EH (cell line): ENCODE measurements at regions not wholly inside any gene's neighbourhood (a gene's known extent, or its start where the extent isn't known, plus 50 kb on each side); places are given as distances from the start of the nearest gene placed in this dataset.

Experiments
- DNase-seq: peaks from one replicate; pipeline ENCODE4 v3.0.0-alpha.2; 2015; ENCODE audit warnings: low read depth

DNA sequence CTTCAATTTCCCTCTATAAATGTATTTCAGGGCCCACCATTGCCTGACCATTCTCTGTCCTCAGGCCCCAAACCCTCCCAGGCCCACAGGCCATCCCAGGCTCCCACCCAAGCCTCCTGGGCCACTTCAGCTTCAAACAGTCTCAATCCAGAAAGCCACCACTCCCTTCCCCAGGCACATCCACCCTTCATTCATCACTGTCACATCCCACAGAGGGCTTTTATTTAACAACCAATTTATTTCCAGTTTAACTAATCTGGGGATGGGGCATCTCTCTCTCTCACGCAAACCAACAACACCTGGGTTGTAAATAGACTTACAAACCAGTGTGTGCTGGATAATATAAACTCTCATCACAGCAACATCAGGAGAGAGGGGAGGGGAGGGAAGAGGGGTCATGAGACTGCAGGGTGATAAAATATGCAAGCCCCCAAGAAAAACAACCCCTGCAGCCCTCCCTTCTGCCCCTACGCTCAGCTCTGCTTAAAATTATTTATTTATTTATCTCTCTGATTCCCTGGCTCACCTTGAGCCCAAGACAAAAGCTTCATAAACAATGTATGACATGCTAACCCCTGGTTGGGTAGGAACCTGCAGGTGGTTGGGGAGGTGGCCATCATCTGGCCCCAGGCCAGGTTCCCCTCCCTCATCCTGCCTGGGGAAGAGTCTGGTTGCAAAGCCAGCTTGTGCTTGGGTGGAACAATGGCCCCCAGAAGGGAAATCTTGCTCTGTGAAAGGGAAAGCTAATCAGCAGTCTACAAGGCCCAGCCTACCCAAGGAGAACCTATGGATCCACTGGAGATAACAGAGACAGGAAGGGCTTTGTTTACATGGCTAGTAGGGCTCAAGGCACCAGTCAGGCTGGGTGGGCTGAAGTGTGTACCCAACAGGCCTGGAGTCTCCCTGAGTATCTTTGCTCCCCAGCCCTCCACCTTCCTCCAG lies 359.2 kb downstream of the BUD13 start:
- no peak for DNase-seq

DNA sequence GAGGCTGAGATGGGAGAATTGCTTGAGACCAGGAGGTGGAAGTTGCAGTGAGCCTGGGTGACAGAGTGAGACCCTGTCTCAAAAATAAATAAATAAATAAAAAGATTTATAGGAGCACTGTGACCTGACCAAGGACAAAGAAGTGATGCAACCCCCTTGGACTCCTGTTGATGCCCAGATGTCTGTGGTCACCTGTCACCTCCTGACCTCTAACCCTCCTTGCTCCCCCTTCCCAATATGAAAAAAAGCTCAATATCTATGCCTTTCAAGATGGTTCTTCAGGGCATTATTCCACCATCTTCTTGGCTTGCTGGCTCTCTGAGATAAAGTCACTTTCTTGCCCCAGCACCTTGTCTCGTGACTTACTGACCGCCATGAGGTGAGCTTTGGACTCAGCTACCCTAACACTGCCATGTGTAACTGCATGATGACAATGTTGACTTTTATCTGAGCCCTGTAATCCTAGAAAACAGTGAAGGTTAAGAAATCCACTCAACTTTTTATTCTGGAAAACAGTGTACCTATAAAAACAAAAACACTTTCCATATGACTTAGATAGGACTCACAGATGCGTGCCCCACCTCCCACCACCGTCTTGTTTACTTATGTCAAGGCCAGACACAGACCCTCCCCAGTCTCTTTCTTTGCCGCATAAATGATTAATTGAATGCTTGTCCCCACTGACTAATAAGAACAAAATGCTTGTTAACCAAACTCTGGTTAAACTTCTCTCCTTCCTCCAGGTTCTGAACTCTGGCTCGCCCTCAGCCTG lies 360.5 kb downstream of the BUD13 start:
- no peak for DNase-seq

DNA sequence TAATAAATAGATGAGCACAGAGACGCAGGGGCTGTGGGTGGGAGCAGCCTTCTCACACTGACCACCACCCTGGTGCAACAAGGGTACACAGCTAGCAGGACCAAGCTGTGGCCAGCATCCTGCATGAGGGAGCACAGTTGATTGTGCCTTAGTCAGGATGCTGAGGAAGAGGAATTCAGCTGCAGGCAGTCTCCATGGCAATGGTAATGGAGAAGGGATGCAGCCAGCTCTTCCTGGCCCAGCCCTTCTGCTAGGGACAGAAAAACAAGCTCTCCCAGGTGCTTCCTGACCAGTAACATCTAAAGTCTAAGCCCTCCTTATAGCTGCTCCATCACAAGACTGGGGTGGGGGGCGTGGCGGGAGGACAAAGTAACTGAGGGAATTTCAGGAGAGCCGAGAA lies 363.5 kb downstream of the BUD13 start:
- DNase-seq = no peak

DNA sequence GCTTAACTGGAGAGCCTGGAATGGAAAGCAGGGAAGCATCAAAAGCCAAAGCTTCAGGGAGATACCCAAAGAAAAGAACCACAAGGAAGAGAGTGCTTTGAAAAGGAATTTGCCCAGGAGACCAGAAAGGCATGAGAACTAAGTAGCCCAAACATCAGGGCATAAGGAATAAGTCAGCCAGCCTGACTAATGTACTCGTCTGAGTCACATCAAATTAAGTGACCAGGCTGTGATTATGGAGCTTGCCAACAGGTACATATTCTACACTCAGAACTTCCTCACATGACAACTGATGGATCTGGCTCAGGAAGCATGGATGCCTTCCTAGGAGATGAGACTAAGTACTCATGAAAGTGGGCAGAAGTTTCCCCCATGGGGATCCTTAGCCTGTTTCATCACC lies 366.7 kb downstream of the BUD13 start:
- no peak for DNase-seq

DNA sequence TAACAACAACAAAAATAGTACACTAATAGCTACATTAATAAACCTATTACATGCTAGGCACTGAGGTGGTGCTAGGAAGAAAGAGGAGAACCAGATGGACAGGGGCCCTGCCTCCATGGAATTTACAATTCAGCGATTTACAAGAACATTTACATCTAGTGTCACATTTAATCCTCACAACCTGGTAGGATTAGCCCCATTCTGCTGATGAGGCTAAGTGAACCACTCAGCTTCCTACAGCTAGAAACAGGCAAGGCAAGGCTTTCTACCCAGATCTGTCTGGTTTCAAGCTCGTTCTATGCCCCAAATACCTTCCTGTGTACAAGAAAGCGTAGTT lies 368.4 kb downstream of the BUD13 start:
- DNase-seq = no peak

DNA sequence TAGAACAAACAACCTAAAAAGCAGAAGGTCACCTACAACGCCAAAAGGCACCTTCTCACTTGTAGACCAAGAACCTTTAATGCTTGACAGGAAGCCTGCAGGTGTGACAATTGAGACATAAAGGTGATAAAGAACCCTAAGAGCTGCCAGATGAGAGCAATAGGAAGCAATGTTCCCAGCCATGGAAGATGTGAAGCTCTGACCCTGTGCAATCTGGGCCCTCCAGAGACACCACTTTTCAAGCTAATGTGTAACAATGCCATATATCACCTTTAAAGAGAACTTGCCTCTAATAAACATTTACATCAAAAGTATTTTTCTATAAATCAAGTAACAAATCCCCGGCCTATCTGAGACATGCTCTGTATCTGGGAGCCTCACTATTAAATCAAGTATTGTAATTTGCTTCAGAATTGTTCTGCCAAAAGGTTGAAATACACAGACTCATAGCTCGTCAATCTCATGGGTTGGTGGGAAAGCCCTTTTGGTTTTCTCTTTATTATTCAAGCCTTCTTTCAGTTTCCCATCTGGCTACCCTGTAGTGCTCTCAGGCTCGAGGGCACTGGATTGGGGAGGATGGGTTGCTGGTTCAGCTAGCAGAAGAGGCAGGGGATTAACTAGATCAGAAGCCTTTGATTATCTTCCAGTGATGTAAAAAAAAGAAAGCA lies 368.9 kb downstream of the BUD13 start:
- DNase-seq = no peak

DNA sequence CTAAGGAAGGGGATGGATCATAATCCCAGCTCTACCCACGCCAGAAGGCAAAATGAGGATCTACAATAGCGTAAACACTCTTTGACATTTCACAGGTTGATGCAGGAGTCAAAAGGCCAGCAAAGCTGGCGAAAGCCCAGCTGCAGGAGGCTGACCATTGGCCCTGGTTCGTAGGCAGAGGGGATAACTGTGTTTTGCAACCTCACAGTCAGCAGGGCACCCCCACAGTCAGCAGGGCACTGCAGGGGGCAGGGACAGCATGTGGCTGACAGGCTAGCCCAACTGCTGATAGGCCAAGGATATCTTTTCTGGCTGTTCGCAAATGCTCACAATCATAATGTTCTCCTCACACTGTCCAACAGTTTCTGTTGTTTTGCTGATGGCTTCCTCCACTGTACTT lies 372.7 kb downstream of the BUD13 start:
- DNase-seq = no peak

DNA sequence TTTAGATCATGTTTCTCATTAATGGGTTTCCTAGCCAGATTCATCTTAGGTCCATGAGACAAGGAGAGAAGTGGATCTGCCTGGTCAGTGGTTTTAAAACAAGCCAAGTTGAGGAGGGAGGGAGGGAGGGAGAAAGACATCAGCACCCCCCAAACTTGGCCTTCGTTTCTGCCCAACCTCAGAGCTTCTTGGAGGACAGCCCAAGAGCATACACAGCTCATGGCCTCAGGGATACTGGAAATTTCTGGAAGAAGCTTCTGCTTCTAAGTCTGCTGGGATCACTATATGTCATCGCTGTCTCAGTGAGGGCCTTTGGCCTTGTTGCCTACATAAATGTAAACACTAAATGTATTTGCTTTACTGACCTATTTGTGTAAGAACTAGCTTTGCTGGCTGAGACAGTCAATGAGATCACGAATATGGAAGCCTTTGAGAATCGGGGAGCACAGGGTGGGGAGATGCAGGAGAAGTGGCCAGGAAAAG lies 375.1 kb downstream of the BUD13 start:
- DNase-seq = no peak

DNA sequence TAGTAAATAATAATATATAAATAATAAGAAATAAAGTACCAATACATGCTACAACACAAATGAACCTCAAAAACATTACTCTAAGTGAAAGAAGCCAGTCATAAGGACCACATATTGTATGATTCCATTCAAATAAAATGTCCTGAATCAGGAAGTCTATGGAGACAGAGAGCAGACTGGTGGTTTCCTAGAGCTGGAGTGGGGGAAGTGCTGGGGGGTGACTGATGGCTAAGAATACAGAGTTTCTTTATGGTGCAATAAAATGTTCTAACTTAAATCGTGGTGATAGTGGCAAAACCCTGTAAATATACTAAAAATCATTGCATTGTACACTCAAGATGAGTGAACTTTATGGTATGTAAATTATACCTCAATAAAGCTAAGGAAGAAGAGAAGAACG lies 376.5 kb downstream of the BUD13 start:
- no peak for DNase-seq

DNA sequence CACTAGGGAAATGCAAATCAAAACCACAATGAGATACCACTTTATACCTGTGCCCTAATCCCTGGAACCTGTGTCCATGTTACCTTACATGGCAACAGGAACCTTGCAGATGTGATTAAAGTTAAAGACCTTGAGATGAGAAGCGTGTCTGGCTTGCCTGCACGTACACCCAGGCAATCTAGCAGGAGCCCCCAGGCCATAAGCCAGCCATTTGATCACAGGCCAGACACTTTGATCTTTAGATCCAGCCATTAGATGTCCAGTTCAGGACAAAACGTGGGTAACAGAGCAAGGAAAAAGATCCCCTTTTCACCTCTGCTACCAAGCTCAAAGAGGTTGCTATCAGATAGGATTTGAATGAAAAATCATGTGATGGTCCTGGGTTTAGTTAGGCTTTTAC lies 378.8 kb downstream of the BUD13 start:
- no peak for DNase-seq

DNA sequence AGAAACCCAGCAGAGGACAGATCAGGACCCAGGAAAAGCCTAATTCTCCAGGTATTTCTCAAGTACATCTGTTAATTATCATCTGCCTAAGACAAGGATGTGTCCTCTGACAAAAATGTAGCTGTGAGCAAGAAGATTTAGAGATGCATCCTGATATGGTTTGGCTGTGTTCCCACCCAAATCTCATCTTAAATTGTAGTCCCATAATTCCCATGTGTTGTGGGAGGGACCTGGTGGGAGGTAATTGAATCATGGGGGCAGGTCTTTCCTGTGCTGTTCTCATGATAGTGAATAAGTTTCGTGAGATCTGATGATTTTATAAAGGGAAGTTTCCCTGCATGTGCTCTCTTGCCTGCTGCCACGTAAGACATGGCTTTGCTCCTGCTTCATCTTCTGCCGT lies 381.8 kb downstream of the BUD13 start:
- DNase-seq = no peak

DNA sequence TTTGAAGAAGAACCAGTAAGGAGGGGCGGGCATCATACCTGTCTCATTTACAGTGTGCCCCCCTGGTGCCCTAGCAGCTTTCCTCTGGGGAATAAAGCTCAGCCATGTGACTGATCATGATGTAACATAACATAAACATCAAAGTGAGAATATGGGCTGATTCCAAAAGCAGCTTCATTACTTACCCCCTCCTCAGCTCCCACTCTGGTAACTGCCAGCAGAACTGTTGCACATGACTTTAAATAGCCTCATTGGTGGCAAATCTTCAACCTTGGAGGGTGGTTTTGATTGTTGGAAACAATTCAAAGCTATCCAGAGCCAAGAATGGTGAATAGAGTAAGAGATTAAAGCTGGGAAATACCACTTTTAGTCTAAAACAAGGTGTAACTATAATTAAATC lies 384.6 kb downstream of the BUD13 start:
- no peak for DNase-seq

DNA sequence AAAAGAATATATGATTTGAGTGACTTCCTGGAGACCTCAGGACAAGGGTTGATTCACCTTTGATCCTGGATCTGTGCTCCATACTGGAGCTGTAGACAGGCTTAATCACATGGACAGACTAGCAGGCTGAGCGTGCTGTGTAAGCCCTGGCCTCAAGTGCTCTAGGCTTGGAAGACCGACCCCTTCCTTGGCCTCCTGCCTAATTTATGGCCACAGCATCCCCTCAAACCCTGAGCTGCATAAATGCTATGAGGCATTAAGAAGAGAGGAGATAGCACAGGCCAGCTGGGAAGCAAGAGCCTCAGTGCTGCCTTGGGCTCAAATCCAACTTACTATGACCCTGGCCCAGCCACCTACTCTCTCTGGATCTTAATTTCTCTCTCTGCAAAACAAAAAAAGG lies 385.1 kb downstream of the BUD13 start:
- no peak for DNase-seq

DNA sequence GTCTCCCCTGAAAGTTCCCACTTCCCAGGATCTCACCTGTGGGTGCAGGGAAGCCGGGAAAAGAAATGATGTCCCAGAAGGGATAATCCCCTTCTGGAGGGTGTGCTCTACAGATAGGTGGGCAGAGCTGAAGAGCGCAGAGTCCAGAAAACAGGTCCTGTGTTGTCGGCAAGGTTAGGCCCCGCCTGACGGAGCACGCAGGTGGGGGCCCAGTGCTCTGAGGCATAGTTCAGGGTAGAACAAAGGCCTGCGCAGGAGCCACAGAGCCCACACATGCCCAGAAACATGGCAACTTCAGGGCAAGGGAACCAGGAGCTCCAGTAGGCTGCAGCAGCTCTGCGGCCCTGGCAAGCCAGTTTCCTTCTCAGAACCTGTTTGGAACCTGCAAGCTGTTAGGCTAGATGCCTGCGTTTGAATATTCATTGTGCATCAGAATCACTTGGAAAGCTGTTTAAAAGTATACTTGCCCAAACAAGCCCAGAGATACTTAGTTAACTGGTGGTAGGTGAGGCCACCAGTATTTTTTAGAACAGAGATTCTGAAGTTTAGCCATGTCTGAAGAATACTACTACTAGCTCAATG lies 386.6 kb downstream of the BUD13 start:
- no peak for DNase-seq

DNA sequence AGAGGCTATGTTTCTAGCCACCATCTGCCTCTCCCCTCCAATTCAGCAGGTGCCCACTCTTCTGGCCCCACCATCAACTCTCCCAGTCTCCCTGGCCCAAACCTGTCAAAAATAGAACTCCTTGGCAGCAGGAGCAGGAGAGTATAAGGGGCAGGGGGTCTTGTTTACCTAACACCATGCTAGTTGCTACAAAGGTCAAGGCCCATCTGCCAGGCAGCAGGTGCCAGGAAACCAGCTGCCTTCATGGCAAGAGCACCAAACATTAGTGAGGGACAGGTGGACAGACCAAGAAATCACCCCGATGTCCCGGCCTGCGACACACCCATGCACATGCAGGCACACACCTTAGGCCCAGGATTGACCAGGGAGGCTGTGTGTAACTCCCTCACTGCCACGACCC lies 387.9 kb downstream of the BUD13 start:
- DNase-seq = no peak

DNA sequence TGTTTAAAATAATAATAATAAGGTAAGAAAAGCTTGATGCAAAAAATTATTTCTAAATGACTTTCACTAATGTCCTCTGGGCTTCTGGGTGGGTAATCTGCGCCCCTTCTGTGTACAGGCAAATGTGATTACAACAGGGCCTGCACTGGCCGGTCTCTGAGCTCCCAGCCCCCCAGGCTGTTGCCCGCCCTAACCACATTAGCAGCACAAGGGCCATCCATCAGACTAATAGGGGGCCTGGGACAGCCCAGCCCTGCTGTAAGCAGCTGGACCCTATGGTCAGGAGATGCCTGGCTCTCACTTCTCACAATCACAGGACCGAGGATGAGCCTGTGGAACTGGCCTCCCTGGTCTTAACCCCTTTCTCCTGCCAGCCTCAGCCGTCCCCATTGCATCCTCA lies 388.4 kb downstream of the BUD13 start:
- DNase-seq = no peak

DNA sequence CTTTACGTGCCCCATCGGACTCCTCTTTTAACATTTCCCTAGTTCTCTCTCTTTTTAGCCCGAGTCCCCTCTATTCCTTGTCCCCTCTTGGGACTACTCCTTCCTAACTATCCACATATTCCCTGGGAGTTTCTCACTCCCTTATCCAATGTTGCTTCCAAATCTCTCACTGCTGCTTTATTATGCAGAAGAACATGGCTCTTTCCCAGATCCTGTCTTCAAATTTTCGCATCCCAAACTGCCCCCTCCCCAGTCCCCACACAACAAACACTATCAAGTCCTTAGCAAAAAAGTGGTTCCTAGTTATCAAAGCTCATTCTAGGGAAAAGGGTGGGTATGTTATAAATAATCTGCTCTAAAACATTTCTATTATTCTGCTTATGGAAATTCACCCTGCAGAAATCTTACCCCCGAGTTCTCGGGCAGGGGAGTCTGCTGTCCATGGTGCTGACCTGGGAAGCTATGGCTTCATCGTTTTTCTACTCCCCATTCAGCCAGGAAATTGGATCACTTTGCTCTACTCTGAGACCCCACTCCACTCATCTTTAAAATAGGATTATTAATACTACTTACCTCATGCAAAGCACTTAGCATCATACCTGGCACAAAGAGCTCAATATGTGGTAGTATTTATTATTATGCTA lies 393.5 kb downstream of the BUD13 start:
- DNase-seq = peak; percentile 6

DNA sequence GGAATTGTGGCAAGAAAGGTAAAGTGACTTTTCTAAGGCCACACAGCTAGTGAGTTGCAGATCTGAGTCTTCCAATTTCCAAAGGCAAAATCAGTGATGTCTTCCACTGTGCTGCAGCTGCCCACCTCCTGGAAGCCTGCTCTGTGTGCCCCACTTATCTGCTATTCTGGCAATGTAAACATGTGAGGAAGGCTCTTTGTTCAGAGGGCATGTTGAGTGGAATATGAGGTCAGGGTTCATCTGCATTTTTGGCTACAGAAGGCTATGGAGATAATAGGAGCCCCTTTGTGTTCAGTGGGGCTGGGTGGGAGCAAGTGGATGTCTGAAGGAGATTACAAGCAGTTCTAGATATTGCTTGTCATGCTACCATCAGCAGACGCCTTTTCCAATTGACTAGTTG lies 396.2 kb downstream of the BUD13 start:
- no peak for DNase-seq

DNA sequence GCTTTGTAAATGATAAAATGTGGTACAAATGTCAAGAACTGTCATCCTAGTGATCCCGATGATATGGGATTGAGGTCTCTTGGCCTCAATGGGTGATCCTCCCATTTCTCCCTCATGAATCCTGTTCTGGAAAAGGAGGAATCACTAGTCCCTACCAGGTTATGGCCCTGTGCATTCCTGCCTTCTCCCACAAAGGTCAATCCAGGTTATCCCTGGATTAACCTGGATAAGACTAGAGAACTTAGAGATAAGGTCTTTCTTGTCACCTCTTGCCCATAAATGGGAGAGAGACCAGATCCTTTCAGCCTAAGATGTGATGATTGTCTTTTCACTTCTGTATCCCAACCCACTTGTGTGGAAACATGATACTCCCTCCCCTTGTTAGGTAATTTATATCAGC lies 396.7 kb downstream of the BUD13 start:
- no peak for DNase-seq

DNA sequence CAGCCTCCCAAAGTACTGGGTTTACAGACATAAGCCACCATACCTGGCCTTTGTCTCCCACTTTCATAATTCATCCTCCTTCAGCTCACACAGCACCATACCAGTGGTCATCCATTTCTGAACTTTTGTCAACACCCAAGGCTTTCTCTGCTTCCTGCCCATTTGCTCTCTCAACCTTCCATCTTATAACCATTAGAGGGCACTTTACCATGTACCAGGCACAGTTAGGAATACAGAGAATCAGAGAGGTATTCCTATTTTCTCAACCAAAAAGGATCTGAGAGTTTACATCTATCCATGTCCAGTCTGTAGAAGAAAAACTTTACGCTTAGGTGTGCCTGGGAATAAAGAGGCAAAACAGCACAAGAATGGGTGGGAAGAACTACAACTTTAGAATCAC lies 397.6 kb downstream of the BUD13 start:
- DNase-seq = no peak

DNA sequence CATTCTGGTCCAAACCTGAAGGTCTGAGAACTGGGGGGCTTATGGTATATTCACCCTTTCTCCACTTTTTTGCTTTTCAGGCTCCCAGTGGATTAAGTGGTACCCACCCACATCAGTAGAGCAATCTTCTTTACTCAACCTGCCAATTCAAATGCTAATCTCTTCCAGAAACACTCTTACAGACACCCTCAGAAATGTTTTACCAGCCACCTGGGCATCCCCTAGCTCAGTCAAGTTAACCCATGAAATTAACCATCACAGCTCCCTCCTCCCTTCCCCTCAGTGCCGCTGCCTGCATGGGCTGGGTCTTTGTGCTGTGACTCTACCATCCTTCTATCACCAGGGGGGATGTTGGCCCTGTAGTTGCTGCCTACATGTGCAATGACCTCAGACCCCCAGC lies 398.7 kb downstream of the BUD13 start:
- DNase-seq = no peak
